WTC11 (cell line): ENCODE measurements at regions not wholly inside any gene's neighbourhood (a gene's known extent, or its start where the extent isn't known, plus 50 kb on each side); places are given as distances from the start of the nearest gene placed in this dataset.

Source experiments
- ATAC-seq: fragments of 200-7000 bp; cut with Tn5 transposase; 2 replicates; pipeline ENCODE4 v1.10.0; 2021; ENCODE audit warnings: mild to moderate bottlenecking, moderate library complexity
- CTCF ChIA-PET: fragments of 300-600 bp; sonication (Branson Sonifier 250); formaldehyde crosslinking; loops from one replicate; lab custom pipeline; 2021; ENCODE audit warnings: antibody characterized with exemption; lab: Charles Lee
- POLR2A ChIA-PET: fragments of 350-600 bp; sonication (Branson Sonifier 250); formaldehyde crosslinking; loops from one replicate; lab custom pipeline; 2021; ENCODE audit warnings: antibody characterized with exemption; lab: Charles Lee
- DNase-seq: peaks from one replicate; pipeline ENCODE4 v3.0.0; 2021; ENCODE audit warnings: low spot score
- H3K27ac Mint-ChIP-seq: 2 replicates; pipeline ENCODE4 v1.8.0; 2021; ENCODE audit warnings: mixed read lengths
- H3K27me3 Mint-ChIP-seq: 2 replicates; pipeline ENCODE4 v1.8.0; 2021; ENCODE audit warnings: low read depth, mild to moderate bottlenecking, moderate library complexity, mixed read lengths
- H3K36me3 Mint-ChIP-seq: 2 replicates; pipeline ENCODE4 v1.8.0; 2021; ENCODE audit warnings: mixed read lengths
- H3K4me1 Mint-ChIP-seq: 2 replicates; pipeline ENCODE4 v1.8.0; 2022; ENCODE audit warnings: mixed read lengths
- H3K4me3 Mint-ChIP-seq: 2 replicates; pipeline ENCODE4 v1.8.0; 2021; ENCODE audit warnings: mild to moderate bottlenecking, moderate library complexity, mixed read lengths
- H3K9me3 Mint-ChIP-seq: 2 replicates; pipeline ENCODE4 v1.8.0; 2021; ENCODE audit warnings: mixed read lengths
- AFF4 ChIP-seq: sonication (generic); formaldehyde crosslinking; IDR thresholded peaks from 2 replicates; pipeline ENCODE4 v1.8.1; 2023; ENCODE audit warnings: mild to moderate bottlenecking, missing genetic modification reagents, borderline replicate concordance
- ATF2 ChIP-seq: sonication (generic); formaldehyde crosslinking; IDR thresholded peaks from 2 replicates; pipeline ENCODE4 v1.8.1; 2022; ENCODE audit warnings: low read depth, missing genetic modification reagents, borderline replicate concordance
- ERG ChIP-seq: fragments of 250-450 bp; sonication (Bioruptor Pico); IDR thresholded peaks from 2 replicates; pipeline ENCODE4 v1.8.0; 2021; ENCODE audit warnings: mild to moderate bottlenecking
- FOXJ3 ChIP-seq: sonication (generic); formaldehyde crosslinking; IDR thresholded peaks from 2 replicates; pipeline ENCODE4 v1.9.0; 2021; ENCODE audit warnings: missing genetic modification reagents, mild to moderate bottlenecking, borderline replicate concordance
- FOXP1 ChIP-seq: sonication (generic); formaldehyde crosslinking; IDR thresholded peaks from 2 replicates; pipeline ENCODE4 v1.8.0; 2022; ENCODE audit warnings: missing genetic modification reagents, mild to moderate bottlenecking, moderate library complexity, borderline replicate concordance
- GRHL2 ChIP-seq: fragments of 250-450 bp; sonication (Bioruptor Pico); IDR thresholded peaks from 2 replicates; pipeline ENCODE4 v1.8.0; 2022; ENCODE audit warnings: mild to moderate bottlenecking, moderate library complexity; ENCODE audit not compliant: insufficient replicate concordance, severe bottlenecking
- IRF1 ChIP-seq: sonication (generic); formaldehyde crosslinking; IDR thresholded peaks from 2 replicates; pipeline ENCODE4 v1.8.0; 2023; ENCODE audit warnings: missing genetic modification reagents
- MYBL2 ChIP-seq: sonication (generic); formaldehyde crosslinking; IDR thresholded peaks from 2 replicates; pipeline ENCODE4 v1.8.1; 2023; ENCODE audit warnings: mild to moderate bottlenecking, moderate library complexity, missing genetic modification reagents
- NFE2L1 ChIP-seq: sonication (generic); formaldehyde crosslinking; IDR thresholded peaks from 2 replicates; pipeline ENCODE4 v1.8.1; 2023; ENCODE audit warnings: missing genetic modification reagents
- NR2C2 ChIP-seq: sonication (generic); formaldehyde crosslinking; IDR thresholded peaks from 2 replicates; pipeline ENCODE4 v1.8.0; 2022; ENCODE audit warnings: mild to moderate bottlenecking, missing genetic modification reagents
- OVOL2 ChIP-seq: fragments of 250-450 bp; sonication (Bioruptor Pico); IDR thresholded peaks from 2 replicates; pipeline ENCODE4 v1.9.0; 2021; ENCODE audit warnings: mild to moderate bottlenecking, borderline replicate concordance
- RORB ChIP-seq: fragments of 250-450 bp; sonication (Bioruptor Pico); IDR thresholded peaks from 2 replicates; pipeline ENCODE4 v1.9.0; 2021; ENCODE audit warnings: mild to moderate bottlenecking
- USF2 ChIP-seq: sonication (generic); formaldehyde crosslinking; IDR thresholded peaks from 2 replicates; pipeline ENCODE4 v1.8.1; 2023; ENCODE audit warnings: mild to moderate bottlenecking, missing genetic modification reagents, moderate library complexity
- ZBTB43 ChIP-seq: sonication (generic); formaldehyde crosslinking; IDR thresholded peaks from 2 replicates; pipeline ENCODE4 v1.8.1; 2023; ENCODE audit warnings: mild to moderate bottlenecking, missing genetic modification reagents
- ZNF121 ChIP-seq: sonication (generic); formaldehyde crosslinking; IDR thresholded peaks from 2 replicates; pipeline ENCODE4 v1.8.0; 2023; ENCODE audit warnings: missing genetic modification reagents
- ZNF219 ChIP-seq: sonication (generic); formaldehyde crosslinking; IDR thresholded peaks from 2 replicates; pipeline ENCODE4 v1.8.0; 2023; ENCODE audit warnings: missing genetic modification reagents, mild to moderate bottlenecking, borderline replicate concordance
- ZNF263 ChIP-seq: sonication (generic); formaldehyde crosslinking; IDR thresholded peaks from 2 replicates; pipeline ENCODE4 v1.8.1; 2022; ENCODE audit warnings: low read depth, mild to moderate bottlenecking, moderate library complexity, missing genetic modification reagents
- ZNF396 ChIP-seq: fragments of 250-450 bp; sonication (Bioruptor Pico); IDR thresholded peaks from 2 replicates; pipeline ENCODE4 v1.8.0; 2021; ENCODE audit warnings: mild to moderate bottlenecking, moderate library complexity, borderline replicate concordance
- ZNF416 ChIP-seq: fragments of 250-450 bp; sonication (Bioruptor Pico); IDR thresholded peaks from 2 replicates; pipeline ENCODE4 v1.9.0; 2021; ENCODE audit warnings: mild to moderate bottlenecking, inconsistent platforms

GRCh38 chr11:115618428-115618827 is 114.2 kb upstream of the CADM1 start:
- no peak for TF ChIP-seq FOXP1 (CRISPR knock-in tag)
- TF ChIP-seq ZNF396 (CRISPR knock-in tag): no peak
- no peak for TF ChIP-seq IRF1 (CRISPR knock-in tag)
- no peak for TF ChIP-seq ZBTB43
- TF ChIP-seq FOXJ3: no peak
- no peak for TF ChIP-seq ERG
- TF ChIP-seq MYBL2 (CRISPR knock-in tag): no peak
- TF ChIP-seq ATF2: no peak
- ChIA-PET POLR2A (no interaction called here), CTCF (no interaction called here)
- DNase-seq (no peak), ATAC-seq (no peak)
- Mint-ChIP-seq H3K27ac (no peak overlapping the region), H3K9me3 (no peaks in the 10 kb centered on the region), H3K4me1 (no peaks in the 10 kb centered on the region), H3K27me3 (peaks cover 4% of the 10 kb centered on the region), H3K36me3 (no peaks in the 10 kb centered on the region), H3K4me3 (no peak overlapping the region)

GRCh38 chr11:115617767-115618166 is 113.6 kb upstream of the CADM1 start:
- ChIA-PET POLR2A (no interaction called here), CTCF (no interaction called here)
- no peak for DNase-seq
- Mint-ChIP-seq H3K4me1 (peaks cover 5% of the 10 kb centered on the region), H3K4me3 (no peak overlapping the region), H3K36me3 (no peaks in the 10 kb centered on the region), H3K27ac (no peak overlapping the region), H3K9me3 (no peaks in the 10 kb centered on the region), H3K27me3 (peaks cover 4% of the 10 kb centered on the region)
- no peak for ATAC-seq
- TF ChIP-seq AFF4 (CRISPR knock-in tag) (no peak), ZNF219 (CRISPR knock-in tag) (no peak), ZNF416 (CRISPR knock-in tag) (no peak), ZBTB43 (no peak), USF2 (CRISPR knock-in tag) (no peak), RORB (CRISPR knock-in tag) (no peak), ZNF121 (no peak), FOXJ3 (no peak), GRHL2 (CRISPR knock-in tag) (no peak), NR2C2 (CRISPR knock-in tag) (no peak), OVOL2 (no peak), ZNF263 (CRISPR knock-in tag) (no peak), NFE2L1 (CRISPR knock-in tag) (no peak)
